Inflammatory macrophage treated with lipopolysaccharide for 1 hour (primary cell): ENCODE measurements at regions not wholly inside any gene's neighbourhood (a gene's known extent, or its start where the extent isn't known, plus 50 kb on each side); places are given as distances from the start of the nearest gene placed in this dataset.

Source experiments
- DNase-seq, 2 donors: peaks; one replicate each; pipeline ENCODE4 v3.0.0-alpha.2; 2020 to 2022

GRCh38 chr13:59607780-59608233, 555.9 kb downstream of the DIAPH3 start:
- no peak for DNase-seq

- DNase-seq = no peak
These were observed 554.3 kb downstream of the DIAPH3 start for GRCh38 chr13:59609421-59609820.
